Activated naive CD4-positive, alpha-beta T cell treated with anti-CD3 and anti-CD28 coated beads, Interleukin-2, amount 50 U/mL, for 16 hours (primary cell): ENCODE measurements at regions not wholly inside any gene's neighbourhood (a gene's known extent, or its start where the extent isn't known, plus 50 kb on each side); places are given as distances from the start of the nearest gene placed in this dataset.
A peak's percentile ranks its signal among the peaks of the same experiment; 100 is the strongest.
"Not testable (repeated sequence)": the region's sequence is repeated elsewhere in the genome, so short reads cannot be mapped to it uniquely, and the experiment has no call there.

Experiments
- DNase-seq: peaks from one replicate; pipeline ENCODE4 v3.0.0-alpha.2; 2020

DNA sequence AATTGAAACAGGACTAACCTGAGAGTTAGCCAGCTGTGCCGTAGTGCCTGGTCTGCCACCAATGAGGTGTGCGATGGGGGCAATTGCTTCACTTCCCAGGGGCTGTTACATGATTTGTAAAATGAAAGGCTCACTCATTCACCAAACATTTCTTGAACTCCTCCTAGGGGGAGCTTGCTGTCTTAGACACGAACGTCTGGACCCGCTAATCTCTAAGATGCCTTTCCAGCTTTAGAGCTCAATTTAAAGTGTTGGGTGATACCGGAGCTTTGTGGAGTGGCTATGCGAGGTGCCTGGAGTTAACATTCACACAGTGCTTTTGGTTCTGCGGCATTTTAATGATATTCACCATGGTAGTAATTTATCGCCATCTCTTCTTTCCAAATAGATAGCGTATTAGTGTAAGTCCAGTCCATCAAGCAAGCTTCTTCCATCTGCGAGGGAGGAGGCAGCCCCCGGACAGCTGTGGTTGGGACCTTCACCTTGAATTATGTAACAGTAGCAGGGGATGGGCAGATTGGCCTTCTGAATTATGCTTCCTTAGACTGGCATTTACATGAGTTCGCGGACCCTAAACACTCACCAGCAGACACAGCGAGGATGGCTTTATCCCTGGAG is 179.9 kb downstream of the ADSS2 start:
- no peak for DNase-seq

DNA sequence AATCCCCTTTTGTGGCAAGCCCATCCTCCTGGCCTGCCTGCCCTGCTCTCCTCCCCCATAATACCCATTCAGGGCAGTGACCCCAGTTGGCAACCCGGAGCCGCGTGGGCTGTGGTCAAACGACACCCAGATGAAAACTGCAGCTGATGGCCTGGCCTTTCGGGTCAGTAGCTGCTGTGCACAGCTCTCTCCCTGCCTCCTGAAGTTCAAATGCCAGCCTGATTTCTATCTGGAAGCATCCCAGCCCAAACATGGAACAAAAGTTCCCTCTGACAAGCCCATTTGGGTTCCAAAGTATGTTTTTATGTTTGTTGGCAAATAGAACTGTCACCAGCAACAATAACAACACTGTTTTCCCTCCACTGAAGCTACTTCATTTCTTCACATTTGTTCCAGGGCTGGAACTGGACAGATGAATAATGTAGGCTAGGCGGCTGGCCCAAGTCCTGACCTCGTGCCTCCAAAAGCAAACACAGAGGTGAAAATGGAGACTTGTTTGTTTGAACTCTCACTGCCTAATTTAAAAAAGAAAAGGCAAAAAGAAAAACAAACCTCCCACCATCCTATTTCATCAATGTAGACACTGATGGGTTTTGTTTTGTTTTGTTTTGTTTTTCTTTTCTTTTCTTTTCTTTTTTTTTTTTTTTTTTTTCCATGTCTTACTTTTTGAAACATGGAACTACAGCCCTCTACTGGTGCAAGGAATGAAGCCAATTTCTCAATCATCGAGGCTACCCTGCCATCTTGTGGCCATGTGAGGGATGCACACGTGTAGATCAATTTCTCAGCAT is 179.0 kb downstream of the ADSS2 start:
- DNase-seq = peak; percentile 62

DNA sequence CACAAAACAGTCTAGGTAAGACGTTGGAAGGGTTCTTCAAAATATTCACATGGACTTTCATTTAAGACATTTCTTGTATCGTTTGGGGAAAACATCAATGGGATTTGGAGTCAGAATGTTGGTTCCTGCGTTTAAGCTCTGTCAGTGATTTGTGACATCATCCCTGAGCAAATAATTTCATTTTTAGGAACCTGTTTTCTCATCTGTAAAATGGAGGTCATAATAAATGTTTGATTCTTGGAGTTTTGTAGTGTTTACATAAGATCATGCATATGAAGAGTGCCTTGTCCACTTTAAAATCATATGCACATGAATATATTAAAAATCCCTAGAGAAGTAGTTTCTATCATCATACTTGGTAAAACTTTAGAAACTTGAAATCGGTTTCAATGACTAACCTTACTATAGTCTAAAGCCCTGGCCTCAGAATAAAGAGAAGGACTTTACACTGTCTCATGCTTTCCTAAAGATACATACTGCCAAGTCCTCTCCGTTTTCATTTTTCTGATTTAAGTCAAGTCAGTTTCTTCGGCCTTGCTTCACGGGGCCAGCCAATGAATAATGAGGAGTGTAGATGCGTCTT is 178.4 kb downstream of the ADSS2 start:
- DNase-seq = no peak

DNA sequence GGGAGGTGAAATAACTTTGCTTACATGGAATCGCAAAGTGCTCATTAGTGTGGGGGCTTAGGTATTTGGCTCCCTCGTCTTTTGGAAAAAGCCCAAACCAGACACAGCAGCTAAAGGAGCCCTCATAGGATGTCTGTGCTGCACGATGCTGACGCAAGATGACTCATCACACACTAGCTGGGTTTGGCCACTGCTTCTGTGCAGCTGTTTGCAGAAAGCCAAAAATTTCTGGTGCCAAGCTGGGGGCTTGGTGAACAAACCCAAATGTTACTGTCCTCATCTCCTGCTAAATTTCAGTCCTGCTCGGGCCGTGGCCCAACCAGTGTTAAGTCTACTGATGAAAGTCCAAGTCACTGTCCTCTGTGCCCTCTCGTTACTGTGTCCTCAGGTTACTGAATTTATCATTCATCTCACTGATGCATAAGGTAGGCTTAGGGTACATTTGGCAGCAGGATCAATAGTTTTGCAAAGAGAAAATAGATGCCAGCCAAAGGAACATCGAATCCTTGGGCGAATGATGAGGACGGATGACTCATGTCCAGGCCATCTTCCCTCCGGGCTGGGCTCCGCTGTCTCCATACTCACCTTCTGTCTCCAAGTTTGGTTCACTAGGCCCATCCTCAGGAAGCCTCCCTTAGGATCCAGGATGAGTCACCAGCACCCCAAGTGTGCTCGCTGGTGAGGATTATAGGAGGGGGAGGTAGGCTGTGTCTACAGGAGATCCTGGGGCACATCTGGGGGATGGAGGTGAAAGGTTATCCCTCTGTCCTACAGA is 177.7 kb downstream of the ADSS2 start:
- no peak for DNase-seq

DNA sequence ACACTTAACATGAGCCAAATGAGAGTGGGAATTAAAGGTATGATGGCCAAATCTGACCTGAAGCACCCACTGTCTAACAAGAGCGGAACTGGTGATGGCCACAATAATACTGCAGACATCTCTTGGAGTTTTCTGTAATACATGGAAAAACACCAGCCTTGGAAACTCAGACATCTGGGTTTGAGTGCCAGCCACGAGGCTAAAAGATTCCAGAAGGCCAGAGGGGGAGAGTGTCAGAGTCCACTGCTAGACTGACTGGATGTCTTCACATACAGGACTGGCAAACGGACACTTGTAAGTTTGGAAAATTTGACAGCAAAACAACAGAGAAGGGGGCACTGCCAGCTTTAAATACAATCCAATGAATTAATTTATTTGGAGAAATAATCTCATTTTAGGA is 175.1 kb downstream of the ADSS2 start:
- no peak for DNase-seq

DNA sequence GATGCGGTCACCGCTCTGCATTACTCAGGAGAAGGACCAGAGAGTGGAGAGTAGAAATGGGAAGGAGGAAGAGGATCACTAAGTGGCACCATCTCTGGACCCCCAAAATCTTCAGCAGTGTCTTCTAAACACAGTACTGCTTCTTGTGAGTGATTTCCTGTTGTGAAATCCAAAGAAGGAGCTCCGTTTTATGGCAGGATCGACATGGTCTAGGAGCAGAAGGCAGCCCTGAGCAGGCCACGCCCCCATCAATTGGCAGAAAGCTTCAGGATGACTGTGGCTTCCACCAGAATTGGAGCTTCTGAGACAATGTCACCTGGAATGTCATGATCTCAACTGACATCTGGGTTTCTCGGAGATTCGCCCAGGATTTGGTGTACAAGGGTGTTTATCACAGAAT is 171.5 kb downstream of the ADSS2 start:
- DNase-seq = no peak

DNA sequence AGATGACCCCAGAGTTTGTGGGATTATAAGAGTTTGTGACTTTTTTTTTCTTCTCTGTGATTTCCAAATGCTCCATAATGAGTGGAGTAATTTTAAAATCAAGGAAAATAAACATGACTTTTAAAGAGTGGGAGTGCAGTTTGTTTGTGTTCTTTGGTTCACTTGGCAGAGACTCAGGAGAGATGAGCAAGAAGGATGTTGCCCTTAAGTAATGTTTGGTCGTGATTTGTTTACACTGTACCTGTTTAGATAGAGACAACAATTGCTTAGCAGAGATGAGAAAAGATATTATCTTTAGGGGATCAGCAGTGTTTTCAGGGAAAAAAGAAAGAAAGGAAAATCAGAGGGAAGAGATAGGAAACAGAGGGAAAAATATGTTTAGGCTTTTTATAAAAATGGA is 170.8 kb downstream of the ADSS2 start:
- no peak for DNase-seq

DNA sequence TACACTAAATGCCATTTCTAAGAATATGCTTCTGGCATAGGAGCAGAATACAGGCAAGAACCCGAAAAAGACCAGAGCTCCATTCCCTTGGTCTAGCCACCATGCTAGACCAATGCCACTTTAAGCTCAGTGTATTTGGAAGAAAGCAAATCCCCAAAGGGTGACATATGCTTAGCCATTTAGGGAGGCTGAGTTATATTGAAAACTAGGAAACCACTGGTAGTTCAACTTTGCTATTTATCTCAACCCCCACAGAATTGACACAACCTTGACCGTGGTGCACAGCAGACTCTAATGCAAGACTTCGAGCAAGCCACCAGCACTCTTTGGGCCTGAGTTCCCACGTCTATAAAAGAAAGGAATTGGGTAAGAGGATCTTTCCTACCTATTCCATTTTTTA is 167.9 kb downstream of the ADSS2 start:
- no peak for DNase-seq

DNA sequence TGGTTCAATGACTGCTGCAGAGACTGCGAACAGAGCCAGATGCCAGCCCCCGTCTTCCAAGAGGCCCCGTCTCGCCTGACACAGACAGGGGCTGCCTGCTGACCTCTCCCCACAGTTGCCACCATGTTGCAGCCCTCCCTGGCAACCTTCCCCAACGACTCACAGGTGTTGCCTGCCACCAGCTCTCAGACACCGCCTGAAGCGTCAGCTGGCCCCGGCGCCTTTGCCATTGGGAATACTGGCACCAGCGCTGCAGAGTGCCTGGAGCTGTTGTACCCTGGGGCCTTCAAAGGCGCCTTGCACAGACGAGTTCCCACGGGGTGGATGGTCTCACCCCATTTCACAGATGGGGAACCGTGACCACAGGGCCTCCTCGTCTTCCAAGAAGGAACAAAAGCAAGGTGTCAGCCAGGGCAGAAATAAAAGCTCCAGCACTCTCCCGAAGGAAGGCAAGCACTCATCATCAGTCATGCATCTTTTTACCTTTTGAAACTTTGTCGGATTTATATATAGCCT is 167.0 kb downstream of the ADSS2 start:
- DNase-seq = no peak

DNA sequence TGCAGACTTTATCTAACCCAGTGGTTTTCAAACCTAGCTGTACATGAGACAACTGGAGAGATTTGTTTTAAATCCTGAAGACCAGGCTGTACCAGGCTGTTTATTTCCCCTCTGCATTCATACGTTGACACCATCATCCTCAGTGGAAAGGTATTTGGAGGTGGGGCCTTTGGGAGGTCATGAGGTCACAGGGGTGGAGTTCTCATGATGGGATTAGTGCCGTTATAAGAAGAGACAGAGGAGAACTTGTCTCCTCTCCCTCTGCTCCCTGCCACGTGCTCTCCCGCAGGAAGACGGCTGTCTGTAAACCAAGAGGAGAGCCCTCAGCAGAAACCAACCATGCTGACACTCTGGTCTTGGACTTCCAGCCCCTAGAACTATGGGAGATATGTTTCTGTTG is 165.4 kb downstream of the ADSS2 start:
- no peak for DNase-seq

DNA sequence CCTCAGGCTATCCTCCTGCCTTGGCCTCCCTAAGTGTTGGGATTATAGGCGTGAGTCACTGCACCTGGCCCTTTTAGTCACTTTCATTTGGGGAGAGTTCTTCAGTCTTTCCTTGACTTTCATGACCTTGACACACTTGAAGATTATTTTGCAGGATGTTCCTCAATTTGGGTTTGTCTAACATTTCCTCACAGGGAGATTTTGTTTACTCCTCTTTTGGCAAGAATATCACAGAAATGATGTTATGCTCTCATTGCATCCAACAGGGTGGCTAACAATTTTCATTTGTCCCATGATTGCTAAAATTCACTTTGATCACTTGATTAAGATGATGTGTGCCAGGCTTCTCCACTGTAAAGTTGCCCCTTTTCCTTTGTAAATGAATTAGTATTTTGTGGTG is 164.0 kb downstream of the ADSS2 start:
- DNase-seq = no peak

DNA sequence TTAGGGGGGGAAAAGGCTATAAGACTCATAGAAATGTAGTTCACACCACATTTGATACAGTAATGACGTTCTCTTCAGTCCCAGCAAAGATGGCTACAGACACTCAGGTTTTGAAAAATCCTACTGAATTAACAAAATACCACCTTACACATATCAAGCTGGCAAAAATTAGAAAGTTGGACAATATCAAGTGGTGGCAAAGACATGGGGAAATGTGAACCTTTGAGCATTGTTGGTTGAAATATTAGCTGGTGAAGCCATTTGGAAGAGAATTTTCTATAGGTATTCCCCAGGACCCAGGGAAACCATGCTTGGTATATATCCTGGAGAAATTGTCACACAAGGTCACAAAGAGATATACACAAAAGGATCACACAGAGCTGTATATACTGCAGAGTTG is 163.0 kb downstream of the ADSS2 start:
- DNase-seq = no peak

DNA sequence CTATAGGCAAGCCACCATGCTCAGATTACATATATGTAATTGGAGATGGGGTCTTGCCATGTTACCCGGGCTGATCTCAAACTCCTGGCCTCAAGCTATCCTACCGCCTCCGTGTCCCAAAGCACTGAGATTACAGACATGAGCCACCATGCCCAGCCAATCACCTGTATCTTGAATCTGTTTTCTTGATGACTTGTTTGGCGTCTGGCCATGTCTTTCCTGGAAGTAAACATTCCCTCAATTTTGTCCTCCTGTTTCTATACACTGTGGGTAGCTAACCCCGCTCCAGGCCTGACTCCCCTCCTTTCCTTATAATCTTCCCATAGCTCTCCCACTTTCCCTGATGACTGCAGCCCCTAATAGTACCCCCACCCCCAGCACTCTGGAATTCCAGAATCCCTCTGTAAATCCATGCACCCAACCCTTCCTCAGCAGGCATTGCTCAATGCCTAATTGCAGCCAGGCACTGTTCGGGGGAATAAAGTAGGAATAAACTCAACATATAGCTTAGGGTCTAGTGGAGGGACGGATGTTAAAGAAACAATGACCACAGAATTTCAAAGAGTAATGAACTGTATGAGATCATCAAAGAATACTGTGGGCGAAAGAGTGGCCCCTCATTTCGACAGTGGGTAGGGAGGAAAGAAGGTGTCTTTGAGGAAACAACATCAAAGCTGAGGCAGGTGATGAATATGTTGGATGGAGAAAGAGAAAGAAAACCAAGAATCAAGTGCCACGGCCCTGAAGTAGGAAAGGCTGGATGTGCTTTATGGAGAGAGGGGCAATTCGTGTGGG is 161.5 kb downstream of the ADSS2 start:
- DNase-seq = no peak

DNA sequence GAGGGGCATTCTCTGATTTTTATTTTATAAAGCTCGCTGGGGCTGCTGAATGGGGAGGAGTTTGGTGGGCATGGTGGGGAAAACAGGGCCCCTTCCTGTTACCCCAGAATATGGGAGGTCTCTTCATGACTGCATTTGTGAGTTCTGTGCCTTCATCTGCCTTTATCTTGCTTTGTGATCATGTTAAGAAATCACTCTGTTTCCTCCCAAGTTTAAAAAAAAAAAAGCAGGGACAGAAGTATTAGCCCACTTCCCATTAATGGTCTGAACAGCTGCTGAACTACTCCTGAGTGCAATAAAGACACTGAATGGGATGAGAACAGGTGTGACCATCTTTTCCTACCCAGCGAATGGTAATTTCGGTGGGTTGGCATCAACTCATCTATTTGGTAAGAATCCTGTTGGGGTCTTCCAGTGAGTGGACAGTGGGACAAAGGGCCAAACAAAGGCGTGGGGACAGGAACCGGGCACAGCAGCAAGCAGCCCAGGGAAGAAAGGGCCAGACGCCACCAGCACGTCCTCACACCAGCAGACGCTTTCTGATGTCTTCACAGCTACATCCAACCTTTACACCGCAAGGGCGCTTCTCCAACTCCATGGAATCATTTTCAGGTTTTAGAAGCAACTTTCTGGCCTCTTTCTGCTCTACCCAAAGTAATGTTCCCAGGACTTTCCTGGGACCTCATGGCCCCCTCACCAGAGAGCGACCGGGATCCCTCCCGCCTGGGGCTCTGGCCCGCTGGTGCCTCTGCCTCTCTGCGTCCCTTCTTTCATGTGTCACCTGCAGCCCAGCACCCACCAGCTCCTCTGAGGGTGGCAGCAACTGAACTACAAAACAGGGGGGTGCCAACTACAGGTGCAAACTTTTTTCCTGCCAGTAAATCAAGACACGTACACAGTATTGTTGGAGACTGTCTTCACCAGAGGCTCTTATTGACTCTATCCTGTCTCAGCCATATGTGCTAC is 160.2 kb downstream of the ADSS2 start:
- no peak for DNase-seq

DNA sequence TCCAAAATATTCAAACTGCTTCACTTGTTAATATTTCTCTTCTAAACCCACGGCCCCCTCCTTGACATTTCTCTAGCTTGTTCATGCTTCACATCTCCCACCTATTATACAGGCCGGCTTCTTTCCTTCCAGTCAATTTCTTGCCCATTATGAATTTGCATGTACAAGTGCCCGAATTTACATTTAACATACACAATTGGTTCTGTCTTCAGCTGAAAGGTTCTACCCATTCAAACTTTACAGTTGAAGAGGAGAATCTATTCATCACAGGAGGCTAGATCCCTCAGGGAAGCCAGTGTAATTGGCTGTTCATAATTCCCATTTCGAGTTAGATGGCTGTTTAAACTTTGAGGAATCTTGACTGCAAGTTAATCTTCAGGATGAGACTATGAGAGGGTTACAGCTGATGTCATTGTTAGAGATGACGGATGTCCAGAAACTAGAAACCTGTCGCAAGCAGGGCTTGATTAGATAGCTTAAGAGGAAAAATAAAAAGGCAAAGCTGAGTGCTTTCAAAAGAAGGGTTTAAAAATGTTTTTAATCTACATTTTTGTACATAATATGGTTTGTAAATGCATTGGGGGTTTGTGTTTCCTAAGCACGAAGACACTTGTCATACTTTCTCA is 157.0 kb downstream of the ADSS2 start:
- DNase-seq = no peak

DNA sequence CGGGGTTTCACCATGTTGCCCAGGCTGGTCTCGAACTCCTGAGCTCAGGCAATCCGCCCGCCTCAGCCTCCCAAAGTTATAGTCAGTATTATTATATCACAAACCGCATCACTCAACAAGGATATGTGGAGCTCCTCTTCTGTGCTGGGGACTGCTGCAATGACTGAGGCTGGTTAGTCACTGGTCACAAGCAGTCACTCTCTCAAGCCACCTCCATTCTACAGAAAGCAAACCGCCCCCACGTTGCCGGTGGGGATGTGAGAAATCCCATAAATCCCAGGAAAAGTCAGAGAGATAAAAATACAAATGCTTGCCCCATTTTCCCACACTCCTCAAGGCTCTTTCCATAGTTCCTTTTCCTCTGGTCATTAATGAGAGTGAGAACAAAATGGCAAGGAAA is 155.7 kb downstream of the ADSS2 start:
- no peak for DNase-seq

DNA sequence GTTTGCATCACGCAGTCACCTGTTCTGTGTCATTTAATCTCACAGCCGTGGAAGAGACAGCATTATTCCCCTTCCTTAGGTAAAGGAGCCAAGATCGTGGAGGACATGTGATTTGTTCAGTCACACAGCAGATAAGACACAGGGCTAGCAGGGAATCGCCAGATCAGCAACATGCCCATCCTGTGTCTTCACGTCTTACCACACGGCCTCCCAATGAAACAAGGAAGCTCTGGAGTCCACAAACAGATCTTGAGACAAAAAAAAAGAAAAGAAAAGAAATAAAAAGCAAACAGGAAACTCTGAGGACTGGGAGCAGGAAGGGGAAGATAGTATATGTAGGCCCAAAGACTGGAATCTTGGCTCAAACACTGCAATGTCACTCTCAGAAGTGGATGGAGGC is 155.3 kb downstream of the ADSS2 start:
- DNase-seq = no peak

DNA sequence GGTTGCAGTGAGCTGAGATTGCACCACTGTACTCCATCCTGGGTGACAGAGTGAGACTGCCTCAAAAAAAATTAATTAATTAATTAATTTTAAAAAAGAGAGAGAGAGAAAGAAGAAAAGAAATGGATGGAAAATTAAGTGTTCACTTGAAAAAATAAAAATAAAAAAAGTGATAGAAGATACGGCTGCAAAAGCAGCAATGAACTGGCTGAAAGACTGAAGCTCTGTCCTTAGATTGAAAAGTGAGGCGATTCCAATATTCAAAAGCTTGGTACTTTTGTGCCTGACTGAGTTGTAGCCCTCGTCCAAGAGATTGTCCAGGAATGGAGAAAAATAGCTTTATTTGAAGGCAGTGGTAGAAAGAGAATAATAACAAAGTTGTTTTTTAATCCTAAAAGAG is 154.6 kb downstream of the ADSS2 start:
- no peak for DNase-seq

DNA sequence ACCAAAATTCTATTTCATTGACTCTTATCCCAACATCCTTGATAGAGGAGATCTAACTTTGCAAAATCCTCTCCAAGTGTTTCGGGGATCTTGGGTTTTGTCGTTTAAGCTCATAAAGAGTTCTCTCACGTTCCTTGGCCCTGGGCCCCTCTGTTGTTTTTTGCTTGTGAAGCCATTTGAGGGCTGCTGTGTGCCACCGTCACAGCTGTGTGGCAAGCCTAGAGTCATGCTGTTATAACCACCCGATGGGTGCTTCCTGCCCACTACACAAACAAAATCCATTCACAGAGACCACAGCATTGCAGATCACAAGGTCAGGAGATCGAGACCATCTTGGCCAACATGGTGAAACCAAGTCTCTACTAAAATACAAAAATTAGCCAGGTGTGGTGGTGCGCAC is 154.1 kb downstream of the ADSS2 start:
- no peak for DNase-seq

DNA sequence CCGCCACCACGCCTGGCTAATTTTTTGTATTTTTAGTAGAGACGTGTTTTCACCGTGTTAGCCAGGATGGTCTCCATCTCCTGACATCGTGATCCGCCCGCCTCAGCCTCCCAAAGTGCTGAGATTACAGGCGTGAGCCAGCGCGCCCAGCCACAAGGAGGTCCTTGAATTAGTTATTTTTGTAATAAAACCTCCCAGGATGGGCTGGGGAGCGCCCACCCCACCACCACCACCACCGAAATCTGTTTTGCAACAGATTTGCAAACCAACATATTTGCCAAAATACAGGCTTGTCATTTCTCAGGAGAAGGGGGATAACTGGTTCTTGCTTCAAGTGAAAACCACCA is 151.7 kb downstream of the ADSS2 start:
- not testable (repeated sequence) for DNase-seq

DNA sequence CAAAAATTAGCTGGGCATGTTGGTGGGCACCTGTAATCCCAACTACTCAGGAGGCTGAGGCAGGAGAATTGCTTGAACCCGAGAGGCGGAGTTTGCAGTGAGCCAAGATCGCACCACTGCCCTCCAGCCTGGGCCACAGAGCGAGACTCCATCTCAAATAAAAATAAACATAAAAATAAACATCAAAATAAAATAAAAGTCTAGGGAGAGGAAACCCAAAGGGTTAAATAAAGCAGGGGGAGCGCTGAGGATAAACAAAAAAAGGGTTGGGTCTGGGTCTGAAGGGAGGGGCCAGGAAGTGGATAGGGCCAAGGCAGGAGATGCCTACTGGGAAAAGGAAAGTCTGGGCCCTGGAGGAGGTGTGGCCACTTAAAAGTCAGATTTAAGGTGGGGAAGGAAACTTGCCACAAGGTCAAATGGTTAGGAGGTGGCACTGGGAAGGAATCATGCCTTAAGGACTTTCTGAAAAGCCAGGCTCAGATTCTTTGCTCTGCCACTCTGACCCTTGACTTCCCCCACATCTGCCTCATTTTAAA is 150.0 kb downstream of the ADSS2 start:
- DNase-seq = no peak
